Upper lobe of left lung (tissue), 4 donors: ENCODE measurements at regions not wholly inside any gene's neighbourhood (a gene's known extent, or its start where the extent isn't known, plus 50 kb on each side); places are given as distances from the start of the nearest gene placed in this dataset.

Source experiments
- EP300 ChIP-seq, 4 donors: sonication (generic); formaldehyde crosslinking; IDR thresholded peaks; one replicate each; pipeline ENCODE4 v1.5.1; 2017; ENCODE audit warnings: antibody characterized with exemption in 4 of 4, control low read depth in 2 of 4
- POLR2A ChIP-seq, 4 donors: fragments of 450-650 bp; IDR thresholded peaks; one replicate each; pipeline ENCODE4 v1.5.1; 2016 to 2017; ENCODE audit warnings: antibody characterized with exemption in 4 of 4, mild to moderate bottlenecking in 2 of 4
- TF ChIP-seq, protein P1 (sequence below), 6 experiments: fragments of 450-650 bp in 4 of 6; fragments of 200-600 bp in 2 of 6; sonication (generic) in 2 of 6; IDR thresholded peaks; one replicate each; pipeline ENCODE4 v1.5.1; 2016 to 2019; ENCODE audit warnings: antibody characterized with exemption in 6 of 6

DNA sequence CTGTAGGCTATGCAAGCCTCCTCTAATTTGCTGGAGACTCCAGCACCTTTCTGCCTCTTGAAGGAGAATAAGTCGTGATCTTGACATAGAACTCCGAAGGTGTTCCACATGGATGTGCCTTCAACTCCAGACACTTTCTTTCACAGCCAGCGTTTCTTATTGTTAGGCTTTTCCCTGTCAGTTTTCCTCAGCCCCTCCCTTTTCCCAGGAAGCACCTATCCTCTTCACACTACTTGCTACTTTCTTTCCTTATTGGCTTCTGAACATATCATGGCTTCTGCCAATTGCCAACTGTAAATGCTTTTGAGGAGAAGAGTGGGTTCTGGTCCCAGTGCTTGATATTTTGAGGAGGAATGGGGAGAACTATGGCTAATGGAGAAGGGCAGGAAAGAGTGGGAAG lies 216.3 kb upstream of the PGR start:
- TF ChIP-seq EP300 (IDR thresholded peaks at IDR 0.05) (no peak), POLR2A (IDR thresholded peaks at IDR 0.05) (no peak)
- TF ChIP-seq, protein P1, sequence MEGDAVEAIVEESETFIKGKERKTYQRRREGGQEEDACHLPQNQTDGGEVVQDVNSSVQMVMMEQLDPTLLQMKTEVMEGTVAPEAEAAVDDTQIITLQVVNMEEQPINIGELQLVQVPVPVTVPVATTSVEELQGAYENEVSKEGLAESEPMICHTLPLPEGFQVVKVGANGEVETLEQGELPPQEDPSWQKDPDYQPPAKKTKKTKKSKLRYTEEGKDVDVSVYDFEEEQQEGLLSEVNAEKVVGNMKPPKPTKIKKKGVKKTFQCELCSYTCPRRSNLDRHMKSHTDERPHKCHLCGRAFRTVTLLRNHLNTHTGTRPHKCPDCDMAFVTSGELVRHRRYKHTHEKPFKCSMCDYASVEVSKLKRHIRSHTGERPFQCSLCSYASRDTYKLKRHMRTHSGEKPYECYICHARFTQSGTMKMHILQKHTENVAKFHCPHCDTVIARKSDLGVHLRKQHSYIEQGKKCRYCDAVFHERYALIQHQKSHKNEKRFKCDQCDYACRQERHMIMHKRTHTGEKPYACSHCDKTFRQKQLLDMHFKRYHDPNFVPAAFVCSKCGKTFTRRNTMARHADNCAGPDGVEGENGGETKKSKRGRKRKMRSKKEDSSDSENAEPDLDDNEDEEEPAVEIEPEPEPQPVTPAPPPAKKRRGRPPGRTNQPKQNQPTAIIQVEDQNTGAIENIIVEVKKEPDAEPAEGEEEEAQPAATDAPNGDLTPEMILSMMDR (IDR thresholded peaks at IDR 0.05): no peak
